Sigmoid colon (tissue), 4 donors: ENCODE measurements at regions not wholly inside any gene's neighbourhood (a gene's known extent, or its start where the extent isn't known, plus 50 kb on each side); places are given as distances from the start of the nearest gene placed in this dataset.
"Not testable (repeated sequence)": the region's sequence is repeated elsewhere in the genome, so short reads cannot be mapped to it uniquely, and the experiment has no call there.

Experiments
- EP300 ChIP-seq, 4 donors: sonication (generic); formaldehyde crosslinking; IDR thresholded peaks; one replicate each; pipeline ENCODE4 v1.6.1; 2017; ENCODE audit warnings: antibody characterized with exemption in 4 of 4
- POLR2A ChIP-seq, 2 donors: fragments of 450-650 bp; IDR thresholded peaks; one replicate each; pipeline ENCODE4 v1.6.1; 2016; ENCODE audit warnings: antibody characterized with exemption in 2 of 2, mild to moderate bottlenecking in 2 of 2, moderate library complexity in 2 of 2
- POLR2AphosphoS5 ChIP-seq, 4 donors: sonication (generic); formaldehyde crosslinking; IDR thresholded peaks; one replicate each; pipeline ENCODE4 v1.6.1; 2017; ENCODE audit warnings: antibody characterized with exemption in 4 of 4
- TF ChIP-seq, protein P1 (sequence below), 4 experiments: fragments of 450-650 bp in 3 of 4; fragments of 200-600 bp in 1 of 4; IDR thresholded peaks; one replicate each; pipeline ENCODE4 v1.5.1; 2016 to 2019; ENCODE audit warnings: antibody characterized with exemption in 4 of 4, mild to moderate bottlenecking in 3 of 4, moderate library complexity in 2 of 4

DNA sequence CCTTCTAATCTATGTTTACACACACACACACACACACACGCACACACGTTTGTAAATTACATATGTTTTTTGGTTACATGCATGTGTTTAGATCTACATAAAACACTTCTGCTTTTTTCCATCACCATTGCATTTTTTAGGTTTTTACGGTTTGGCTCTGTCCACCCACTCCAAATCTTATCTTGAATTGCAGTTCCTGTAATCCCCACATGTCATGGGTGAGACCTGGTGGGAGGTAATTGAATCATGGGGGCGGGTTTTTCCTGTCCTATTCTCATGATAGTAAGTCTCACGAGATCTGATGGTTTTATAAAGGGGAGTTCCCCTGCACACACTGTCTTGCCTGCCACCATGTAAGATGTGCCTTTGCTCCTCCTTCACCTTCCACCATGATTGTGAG is 188.7 kb upstream of the TSHZ3 start:
- TF ChIP-seq, protein P1, sequence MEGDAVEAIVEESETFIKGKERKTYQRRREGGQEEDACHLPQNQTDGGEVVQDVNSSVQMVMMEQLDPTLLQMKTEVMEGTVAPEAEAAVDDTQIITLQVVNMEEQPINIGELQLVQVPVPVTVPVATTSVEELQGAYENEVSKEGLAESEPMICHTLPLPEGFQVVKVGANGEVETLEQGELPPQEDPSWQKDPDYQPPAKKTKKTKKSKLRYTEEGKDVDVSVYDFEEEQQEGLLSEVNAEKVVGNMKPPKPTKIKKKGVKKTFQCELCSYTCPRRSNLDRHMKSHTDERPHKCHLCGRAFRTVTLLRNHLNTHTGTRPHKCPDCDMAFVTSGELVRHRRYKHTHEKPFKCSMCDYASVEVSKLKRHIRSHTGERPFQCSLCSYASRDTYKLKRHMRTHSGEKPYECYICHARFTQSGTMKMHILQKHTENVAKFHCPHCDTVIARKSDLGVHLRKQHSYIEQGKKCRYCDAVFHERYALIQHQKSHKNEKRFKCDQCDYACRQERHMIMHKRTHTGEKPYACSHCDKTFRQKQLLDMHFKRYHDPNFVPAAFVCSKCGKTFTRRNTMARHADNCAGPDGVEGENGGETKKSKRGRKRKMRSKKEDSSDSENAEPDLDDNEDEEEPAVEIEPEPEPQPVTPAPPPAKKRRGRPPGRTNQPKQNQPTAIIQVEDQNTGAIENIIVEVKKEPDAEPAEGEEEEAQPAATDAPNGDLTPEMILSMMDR (IDR thresholded peaks at IDR 0.05) = not testable (repeated sequence)
- not testable (repeated sequence) for TF ChIP-seq EP300, POLR2A, POLR2AphosphoS5 (IDR thresholded peaks at IDR 0.05)
